H1 (cell line): ENCODE measurements at regions not wholly inside any gene's neighbourhood (a gene's known extent, or its start where the extent isn't known, plus 50 kb on each side); places are given as distances from the start of the nearest gene placed in this dataset.

Source experiments
- ASH2L ChIP-seq: fragments of 200-600, 300-600 bp; sonication (generic); IDR thresholded peaks from one replicate; pipeline ENCODE4 v1.7.1; 2017; ENCODE audit warnings: low read length
- GABPA ChIP-seq: IDR thresholded peaks from 2 replicates; pipeline ENCODE4 v1.6.1; 2011; ENCODE audit warnings: mild to moderate bottlenecking, low read length, moderate library complexity, borderline replicate concordance; ENCODE audit not compliant: insufficient read depth
- SP4 ChIP-seq: IDR thresholded peaks from 2 replicates; pipeline ENCODE4 v1.6.1; 2012; ENCODE audit warnings: low read length, inconsistent platforms

- TF ChIP-seq SP4 (no peak), GABPA (no peak), ASH2L (no peak)
Measured at GRCh38 chr10:53489335-53490182, 717.0 kb upstream of the MBL2 start (continued).
